ENCODE measurements at regions not wholly inside any gene's neighbourhood (a gene's known extent, or its start where the extent isn't known, plus 50 kb on each side); places are given as distances from the start of the nearest gene placed in this dataset.
"Not testable (repeated sequence)": the region's sequence is repeated elsewhere in the genome, so short reads cannot be mapped to it uniquely, and the experiment has no call there.

- DNase-seq (ENCODE audit: low spot score) = no peak
Measured at GRCh38 chr1:70672442-70672888, 261.4 kb downstream of the CTH start.

GRCh38 chr1:70674941-70675685 is 264.0 kb downstream of the CTH start:
- DNase-seq (ENCODE audit: low spot score) = no peak

- no peak for DNase-seq (ENCODE audit: low spot score)
Measured at GRCh38 chr1:70675737-70676156, 264.7 kb downstream of the CTH start.

GRCh38 chr1:70685300-70686286 is 274.5 kb downstream of the CTH start:
- DNase-seq (ENCODE audit: low spot score) = peak; percentile 54

- DNase-seq (ENCODE audit: low spot score) = no peak
Measured at GRCh38 chr1:70688580-70688979, 277.5 kb downstream of the CTH start.

GRCh38 chr1:70706381-70707037 is 295.4 kb downstream of the CTH start:
- no peak for DNase-seq (ENCODE audit: low spot score)

- DNase-seq (ENCODE audit: low spot score) = no peak
Measured at GRCh38 chr1:70707214-70707613, 296.1 kb downstream of the CTH start.

GRCh38 chr1:70714149-70714548 is 303.1 kb downstream of the CTH start:
- DNase-seq (ENCODE audit: low spot score) = no peak

- no peak for DNase-seq (ENCODE audit: low spot score)
Measured at GRCh38 chr1:70717211-70717610, 306.1 kb downstream of the CTH start.

- DNase-seq (ENCODE audit: low spot score) = no peak
Measured at GRCh38 chr1:70717656-70718055, 306.6 kb downstream of the CTH start.

GRCh38 chr1:70718086-70718630 is 307.1 kb downstream of the CTH start:
- no peak for DNase-seq (ENCODE audit: low spot score)

GRCh38 chr1:70719154-70719553 is 308.1 kb downstream of the CTH start:
- DNase-seq (ENCODE audit: low spot score) = no peak

- DNase-seq (ENCODE audit: low spot score) = no peak
Measured at GRCh38 chr1:70720109-70720508, 309.0 kb downstream of the CTH start.

GRCh38 chr1:70720521-70720920 is 309.5 kb downstream of the CTH start:
- no peak for DNase-seq (ENCODE audit: low spot score)

GRCh38 chr1:70727886-70728489 is 316.9 kb downstream of the CTH start:
- DNase-seq (ENCODE audit: low spot score) = no peak

- not testable (repeated sequence) for DNase-seq (ENCODE audit: low spot score)
Measured at GRCh38 chr1:70736518-70736917, 311.1 kb downstream of the PTGER3 start.

GRCh38 chr1:70737125-70737524 is 310.5 kb downstream of the PTGER3 start:
- no peak for DNase-seq (ENCODE audit: low spot score)

- no peak for DNase-seq (ENCODE audit: low spot score)
Measured at GRCh38 chr1:70738624-70739023, 309.0 kb downstream of the PTGER3 start.

GRCh38 chr1:70745199-70745598 is 302.4 kb downstream of the PTGER3 start:
- no peak for DNase-seq (ENCODE audit: low spot score)

- DNase-seq (ENCODE audit: low spot score) = not testable (repeated sequence)
Measured at GRCh38 chr1:70746062-70746461, 301.6 kb downstream of the PTGER3 start.

- DNase-seq (ENCODE audit: low spot score) = not testable (repeated sequence)
Measured at GRCh38 chr1:70747123-70747522, 300.5 kb downstream of the PTGER3 start.

All from SW480 (cell line).